ENCODE measurements at regions not wholly inside any gene's neighbourhood (a gene's known extent, or its start where the extent isn't known, plus 50 kb on each side); places are given as distances from the start of the nearest gene placed in this dataset.

DNA sequence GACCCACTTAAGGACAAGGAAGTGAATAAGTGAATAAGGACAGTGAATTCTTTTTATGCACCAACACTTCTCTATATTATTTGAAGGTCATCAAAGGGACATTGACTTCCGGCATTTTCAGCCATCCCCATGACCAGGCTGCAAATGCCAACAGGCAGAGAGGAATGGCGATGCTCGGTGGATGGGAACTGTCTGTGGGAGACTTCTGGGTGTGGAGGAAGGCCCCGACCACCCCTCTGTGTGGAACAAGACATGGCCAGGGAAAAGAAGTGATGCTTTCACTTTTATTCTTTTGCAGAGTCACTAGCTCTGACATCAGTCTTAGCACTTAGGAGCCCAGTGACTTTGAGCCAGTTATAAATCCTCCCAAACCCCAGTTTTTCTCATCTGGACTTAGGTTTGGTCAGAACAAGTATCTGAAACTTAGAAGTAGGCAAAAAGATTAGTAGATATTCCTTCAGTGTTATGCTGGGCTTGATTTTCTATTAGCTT lies 84.5 kb downstream of the KBTBD8 start:
- peak overlapping the region; percentile 74 for H3K27ac ChIP-seq (ENCODE audit: low read length)

DNA sequence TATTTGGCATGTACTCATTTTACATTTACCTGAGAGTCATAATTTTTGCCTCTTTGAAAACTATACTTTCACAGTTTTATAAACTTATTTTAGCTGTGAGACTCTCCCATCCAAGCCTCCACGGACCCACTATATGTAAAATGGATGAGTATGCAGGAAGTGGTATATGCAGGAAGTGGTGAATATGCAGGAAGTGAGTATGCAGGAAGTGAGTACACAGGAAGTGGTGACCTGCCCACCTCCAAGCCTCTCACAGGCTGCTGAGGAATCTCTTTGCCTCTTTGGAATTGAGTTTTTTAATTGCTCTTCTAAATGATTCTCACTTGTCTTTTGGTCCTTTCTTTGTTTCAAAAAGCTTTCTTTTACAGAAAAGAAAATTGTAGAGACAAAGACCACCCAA lies 85.2 kb downstream of the KBTBD8 start:
- Histone ChIP-seq H3K4me3 (ENCODE audit: control insufficient read depth in 1 of 2, extremely low read depth in 1 of 2, low read length in 1 of 2) (no peak overlapping the region), H3K36me3 (ENCODE audit: control insufficient read depth in 2 of 2, extremely low read depth in 1 of 2, insufficient read depth in 1 of 2, low read length in 1 of 2) (no peaks in the 10 kb centered on the region)
- CTCF ChIA-PET, result interaction anchor here in 1 of 2 donors (1.0 to 1.6 kb wide), 2 partner anchors 21 to 676 kb away, joined by 3 read pairs; no protein-coding TSS in a partner anchor

More for the DNA sequence above, 84.5 kb downstream of the KBTBD8 start:
- POLR2A ChIA-PET, result no interaction called here
- Mint-ChIP-seq H3K27ac (peak overlapping the region; percentile 88 to 95), H3K27me3 (no peaks in the 10 kb centered on the region), H3K4me3 (peak overlapping the region in 1 of 3 donors; percentile 68), H3K9me3 (peaks cover 18 to 50% (median 31%) of the 10 kb centered on the region in 3 donors), H3K4me1 (peaks cover 28 to 36% (median 31%) of the 10 kb centered on the region in 3 donors), H3K36me3 (peaks cover 44% of the 10 kb centered on the region)
- no CpG with 5 or more reads among the region's 4 CpGs for WGBS (ENCODE audit: insufficient coverage)
- no peaks in the 10 kb centered on the region for H3K27me3 ChIP-seq (replicated peaks in 1 of 2; ENCODE audit: control insufficient read depth in 2 of 2, extremely low read depth in 1 of 2, insufficient read depth in 2 of 2, low read length in 1 of 2)
- no peaks in the 10 kb centered on the region for H3K36me3 ChIP-seq (ENCODE audit: control insufficient read depth in 2 of 2, extremely low read depth in 1 of 2, insufficient read depth in 1 of 2, low read length in 1 of 2)
- H3K4me3 ChIP-seq (ENCODE audit: control insufficient read depth in 1 of 2, extremely low read depth in 1 of 2, low read length in 1 of 2), result no peak overlapping the region
- H3K9me3 ChIP-seq, result no peaks in the 10 kb centered on the region
- CTCF ChIA-PET, result interaction anchor here in 1 of 2 donors (1.6 kb wide), 1 partner anchor 20 kb away, joined by 3 read pairs; no protein-coding TSS in a partner anchor
- H3K4me1 ChIP-seq (ENCODE audit: control insufficient read depth in 1 of 2, extremely low read depth in 1 of 2, insufficient read depth in 2 of 2, low read length in 2 of 2), result peaks cover 3 to 21% of the 10 kb centered on the region in 2 experiments
- no peak for ATAC-seq (replicated peaks in 1 of 4)
- DNase-seq, result no peak

DNA sequence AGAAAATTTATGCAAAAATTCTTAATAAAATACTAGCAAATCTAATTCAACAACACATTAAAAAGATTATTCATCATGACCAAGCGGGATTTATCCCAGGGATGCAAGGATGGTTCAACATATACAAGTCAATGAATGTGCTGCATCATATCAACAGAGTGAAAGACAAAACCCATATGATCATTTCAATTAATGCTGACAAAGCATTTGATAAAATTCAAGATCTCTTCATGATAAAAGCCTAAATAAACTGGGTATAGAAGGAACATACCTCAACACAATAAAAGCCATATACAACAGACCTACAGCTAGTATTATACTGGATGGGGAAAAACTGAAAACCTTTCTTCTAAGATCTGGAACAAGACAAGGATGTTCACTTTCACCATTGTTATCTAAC lies 89.7 kb downstream of the KBTBD8 start:
- Histone ChIP-seq H3K27me3 (replicated peaks in 1 of 2; ENCODE audit: control insufficient read depth in 2 of 2, extremely low read depth in 1 of 2, insufficient read depth in 2 of 2, low read length in 1 of 2) (no peaks in the 10 kb centered on the region), H3K4me3 (ENCODE audit: control insufficient read depth in 1 of 2, extremely low read depth in 1 of 2, low read length in 1 of 2) (no peak overlapping the region), H3K27ac (ENCODE audit: low read length) (no peak overlapping the region), H3K9me3 (no peaks in the 10 kb centered on the region), H3K36me3 (ENCODE audit: control insufficient read depth in 2 of 2, extremely low read depth in 1 of 2, insufficient read depth in 1 of 2, low read length in 1 of 2) (no peaks in the 10 kb centered on the region), H3K4me1 (ENCODE audit: control insufficient read depth in 1 of 2, extremely low read depth in 1 of 2, insufficient read depth in 2 of 2, low read length in 2 of 2) (peaks cover 2 to 14% of the 10 kb centered on the region in 2 experiments)
- no peak for DNase-seq
- CTCF ChIA-PET, result no interaction called here
- H3K27ac Mint-ChIP-seq, result no peak overlapping the region
- WGBS (ENCODE audit: insufficient coverage), result 100% methylated on average over 1 of the region's 1 CpG
- peaks cover 33% of the 10 kb centered on the region for H3K36me3 Mint-ChIP-seq
- H3K27me3 Mint-ChIP-seq, result peaks cover 0 to 3% of the 10 kb centered on the region in 2 donors
- ATAC-seq (replicated peaks in 1 of 4), result no peak
- POLR2A ChIA-PET, result no interaction called here
- peaks cover 15 to 19% (median 15%) of the 10 kb centered on the region in 3 donors for H3K4me1 Mint-ChIP-seq
- H3K9me3 Mint-ChIP-seq, result peaks cover 27 to 52% (median 39%) of the 10 kb centered on the region in 3 donors
- no peak overlapping the region for H3K4me3 Mint-ChIP-seq

More for the DNA sequence above, 85.2 kb downstream of the KBTBD8 start:
- no peaks in the 10 kb centered on the region for H3K9me3 ChIP-seq
- Mint-ChIP-seq H3K27ac (peak overlapping the region; percentile 88 to 95), H3K9me3 (peaks cover 25 to 57% (median 36%) of the 10 kb centered on the region in 3 donors), H3K4me3 (peak overlapping the region; percentile 42 to 68 (median 51)), H3K4me1 (peaks cover 28 to 36% (median 31%) of the 10 kb centered on the region in 3 donors), H3K36me3 (peaks cover 49% of the 10 kb centered on the region), H3K27me3 (peaks cover 0 to 3% of the 10 kb centered on the region in 2 donors)
- no CpG with 5 or more reads among the region's 1 CpG for WGBS (ENCODE audit: insufficient coverage)
- H3K4me1 ChIP-seq (ENCODE audit: control insufficient read depth in 1 of 2, extremely low read depth in 1 of 2, insufficient read depth in 2 of 2, low read length in 2 of 2), result peaks cover 3 to 21% of the 10 kb centered on the region in 2 experiments
- H3K27me3 ChIP-seq (replicated peaks in 1 of 2; ENCODE audit: control insufficient read depth in 2 of 2, extremely low read depth in 1 of 2, insufficient read depth in 2 of 2, low read length in 1 of 2), result no peaks in the 10 kb centered on the region
- ATAC-seq (replicated peaks in 1 of 4) (peak; percentile 77 to 100 (median 100)), DNase-seq (peak in 33 of 35 experiments; percentile 13 to 64 (median 33))
- peak overlapping the region; percentile 74 for H3K27ac ChIP-seq (ENCODE audit: low read length)
- POLR2A ChIA-PET, result interaction anchor here (0.6 kb wide), 2 partner anchors 9 to 38 kb away, joined by 3 read pairs; no protein-coding TSS in a partner anchor

DNA sequence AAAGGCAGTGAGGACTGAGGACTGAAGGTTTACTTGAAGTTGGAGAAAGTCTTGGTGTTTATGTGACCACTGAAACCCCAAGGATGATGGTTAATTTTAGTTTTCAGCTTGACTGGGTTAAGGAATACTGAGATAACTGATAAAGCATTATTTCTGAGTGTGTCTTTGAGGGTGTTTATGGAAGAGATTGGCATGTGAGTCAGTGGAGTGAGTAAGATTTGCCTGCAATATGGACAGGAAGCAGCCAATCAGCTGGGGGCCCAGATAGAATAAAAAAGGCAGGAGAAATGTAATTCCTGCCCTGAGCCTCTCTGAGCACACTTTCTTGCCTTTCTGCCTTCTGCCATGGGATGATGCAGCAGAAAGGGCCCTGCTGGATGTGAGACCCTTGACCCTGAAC lies 92.4 kb downstream of the KBTBD8 start:
- Histone ChIP-seq H3K36me3 (ENCODE audit: control insufficient read depth in 2 of 2, extremely low read depth in 1 of 2, insufficient read depth in 1 of 2, low read length in 1 of 2) (no peaks in the 10 kb centered on the region), H3K4me1 (ENCODE audit: control insufficient read depth in 1 of 2, extremely low read depth in 1 of 2, insufficient read depth in 2 of 2, low read length in 2 of 2) (no peaks in the 10 kb centered on the region), H3K27ac (ENCODE audit: low read length) (no peak overlapping the region), H3K4me3 (ENCODE audit: control insufficient read depth in 1 of 2, extremely low read depth in 1 of 2, low read length in 1 of 2) (no peak overlapping the region), H3K9me3 (no peaks in the 10 kb centered on the region), H3K27me3 (replicated peaks in 1 of 2; ENCODE audit: control insufficient read depth in 2 of 2, extremely low read depth in 1 of 2, insufficient read depth in 2 of 2, low read length in 1 of 2) (no peaks in the 10 kb centered on the region)
- peaks cover 16% of the 10 kb centered on the region for H3K36me3 Mint-ChIP-seq
- ATAC-seq (replicated peaks in 1 of 4) (no peak), DNase-seq (no peak)
- no peaks in the 10 kb centered on the region for H3K4me1 Mint-ChIP-seq
- CTCF ChIA-PET, result interaction anchor here in 1 of 2 donors (0.5 kb wide), 1 partner anchor 117 kb away, joined by 4 read pairs; no protein-coding TSS in a partner anchor
- no peak overlapping the region for H3K4me3 Mint-ChIP-seq
- H3K9me3 Mint-ChIP-seq, result peaks cover 19 to 33% (median 27%) of the 10 kb centered on the region in 3 donors
- no peak overlapping the region for H3K27ac Mint-ChIP-seq
- POLR2A ChIA-PET, result no interaction called here
- H3K27me3 Mint-ChIP-seq, result peaks cover under 1 to 8% of the 10 kb centered on the region in 2 donors

DNA sequence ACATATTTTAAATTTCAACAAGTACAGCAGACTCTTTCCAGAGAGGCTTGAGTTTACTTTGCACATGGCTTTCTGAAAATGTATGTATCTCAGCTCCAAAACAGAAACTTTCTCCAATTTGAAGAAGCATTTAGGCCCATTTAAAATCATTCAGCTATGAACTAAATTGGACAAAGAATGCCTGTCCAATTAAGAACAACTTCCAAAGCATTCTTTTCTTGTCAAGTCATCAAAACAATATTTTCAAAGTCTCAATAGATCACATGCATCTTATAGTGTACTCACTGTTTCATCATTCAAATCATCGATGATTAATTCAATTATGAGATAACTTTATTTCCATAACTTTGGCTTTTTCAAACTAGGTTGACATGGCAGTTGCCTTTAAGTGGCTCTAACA lies 95.2 kb downstream of the KBTBD8 start:
- Mint-ChIP-seq H3K4me1 (no peaks in the 10 kb centered on the region), H3K9me3 (peaks cover 3 to 8% (median 6%) of the 10 kb centered on the region in 3 donors), H3K27me3 (peaks cover 12 to 17% of the 10 kb centered on the region in 2 donors), H3K4me3 (no peak overlapping the region), H3K27ac (no peak overlapping the region), H3K36me3 (no peaks in the 10 kb centered on the region)
- CTCF ChIA-PET, result no interaction called here
- no peaks in the 10 kb centered on the region for H3K4me1 ChIP-seq (ENCODE audit: control insufficient read depth in 1 of 2, extremely low read depth in 1 of 2, insufficient read depth in 2 of 2, low read length in 2 of 2)
- POLR2A ChIA-PET, result no interaction called here
- WGBS (ENCODE audit: insufficient coverage), result no CpG with 5 or more reads among the region's 1 CpG
- ATAC-seq (replicated peaks in 1 of 4) (no peak), DNase-seq (no peak)
- no peaks in the 10 kb centered on the region for H3K36me3 ChIP-seq (ENCODE audit: control insufficient read depth in 2 of 2, extremely low read depth in 1 of 2, insufficient read depth in 1 of 2, low read length in 1 of 2)
- H3K9me3 ChIP-seq, result no peaks in the 10 kb centered on the region
- peaks cover 0 to 2% of the 10 kb centered on the region in 2 experiments for H3K27me3 ChIP-seq (replicated peaks in 1 of 2; ENCODE audit: control insufficient read depth in 2 of 2, extremely low read depth in 1 of 2, insufficient read depth in 2 of 2, low read length in 1 of 2)
- no peak overlapping the region for H3K27ac ChIP-seq (ENCODE audit: low read length)
- H3K4me3 ChIP-seq (ENCODE audit: control insufficient read depth in 1 of 2, extremely low read depth in 1 of 2, low read length in 1 of 2), result no peak overlapping the region

DNA sequence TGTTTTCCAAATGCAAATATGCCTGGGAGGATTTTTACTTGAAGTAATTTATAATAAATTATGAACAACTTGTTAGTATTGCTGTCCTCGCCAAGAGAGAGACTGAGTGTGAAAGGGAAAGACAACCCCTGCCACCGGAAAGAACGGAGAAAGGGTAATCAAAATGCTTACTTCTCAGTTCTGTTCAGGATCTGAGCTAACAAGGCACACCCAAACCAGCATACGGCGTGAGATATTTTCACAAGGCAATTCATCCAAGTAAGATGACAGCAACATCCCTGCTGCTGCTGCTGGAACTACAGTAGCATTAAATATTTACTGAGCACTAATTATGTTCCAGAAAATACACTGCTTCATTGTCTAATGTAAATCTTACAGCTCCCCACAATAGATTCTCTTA lies 96.1 kb downstream of the KBTBD8 start:
- CTCF ChIA-PET, result interaction anchor here in 1 of 2 donors (0.6 kb wide), 1 partner anchor 700 kb away, joined by 3 read pairs; no protein-coding TSS in a partner anchor
- WGBS (ENCODE audit: insufficient coverage), result 73% methylated on average over 3 of the region's 5 CpGs
- no peak for ATAC-seq (replicated peaks in 1 of 4)

More for the DNA sequence above, 96.1 kb downstream of the KBTBD8 start:
- peaks cover 12 to 17% of the 10 kb centered on the region in 2 donors for H3K27me3 Mint-ChIP-seq
- no peaks in the 10 kb centered on the region for H3K4me1 Mint-ChIP-seq
- Histone ChIP-seq H3K9me3 (no peaks in the 10 kb centered on the region), H3K4me3 (ENCODE audit: control insufficient read depth in 1 of 2, extremely low read depth in 1 of 2, low read length in 1 of 2) (no peak overlapping the region), H3K27me3 (replicated peaks in 1 of 2; ENCODE audit: control insufficient read depth in 2 of 2, extremely low read depth in 1 of 2, insufficient read depth in 2 of 2, low read length in 1 of 2) (peaks cover 0 to 2% of the 10 kb centered on the region in 2 experiments), H3K36me3 (ENCODE audit: control insufficient read depth in 2 of 2, extremely low read depth in 1 of 2, insufficient read depth in 1 of 2, low read length in 1 of 2) (no peaks in the 10 kb centered on the region), H3K4me1 (ENCODE audit: control insufficient read depth in 1 of 2, extremely low read depth in 1 of 2, insufficient read depth in 2 of 2, low read length in 2 of 2) (no peaks in the 10 kb centered on the region), H3K27ac (ENCODE audit: low read length) (no peak overlapping the region)
- no peak overlapping the region for H3K27ac Mint-ChIP-seq
- POLR2A ChIA-PET, result no interaction called here
- no peaks in the 10 kb centered on the region for H3K36me3 Mint-ChIP-seq
- no peak for DNase-seq
- H3K4me3 Mint-ChIP-seq, result no peak overlapping the region
- peaks cover under 1 to 3% (median 2%) of the 10 kb centered on the region in 3 donors for H3K9me3 Mint-ChIP-seq

Measured in T-cell (primary cell).